ENCODE measurements at regions not wholly inside any gene's neighbourhood (a gene's known extent, or its start where the extent isn't known, plus 50 kb on each side); places are given as distances from the start of the nearest gene placed in this dataset.

DNA sequence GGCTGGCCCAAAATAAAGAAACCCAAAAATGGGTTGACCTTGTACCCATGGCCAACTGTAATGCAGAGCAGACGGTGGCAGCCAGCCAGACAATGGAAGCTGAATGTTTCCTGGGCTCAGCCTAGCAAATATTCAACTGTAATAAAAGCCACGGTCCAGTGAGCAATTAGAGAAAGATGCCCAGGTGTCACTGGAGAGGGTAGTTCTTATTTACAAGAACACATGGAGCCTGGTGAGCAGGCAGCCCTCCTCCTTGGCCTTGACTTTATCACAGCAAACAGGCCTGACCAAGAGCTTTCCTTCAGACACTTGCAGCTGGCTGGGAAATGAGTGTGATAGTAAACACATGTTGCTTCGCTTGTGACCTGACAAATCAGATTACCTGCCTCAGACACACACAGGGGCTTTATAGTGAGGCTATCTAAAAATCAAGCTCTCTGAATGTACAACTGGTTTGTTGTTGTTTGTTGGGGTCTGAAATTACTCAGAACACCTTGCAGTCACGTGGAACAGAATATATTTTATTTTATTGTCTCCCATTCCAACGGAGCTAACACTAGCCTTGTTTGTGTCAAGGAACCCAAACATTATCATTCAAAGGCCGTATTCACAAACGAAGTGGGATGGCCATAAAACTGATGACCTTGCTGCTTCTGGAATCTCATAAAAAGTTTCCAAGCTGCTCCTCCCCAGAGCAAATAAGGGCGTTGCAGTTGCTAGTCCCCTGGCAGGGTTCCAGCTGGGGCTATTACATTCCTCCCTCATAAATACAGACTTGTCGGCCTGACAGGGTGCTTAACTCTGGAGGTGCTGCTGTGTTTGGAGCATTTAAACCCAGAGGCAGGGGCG is 161.1 kb downstream of the BBOX1 start:
- ATAC-seq: no peak
- H3K27me3 ChIP-seq (ENCODE audit: insufficient read depth, low read length): peaks cover 1% of the 10 kb centered on the region; the same call in 1 of the 2 replicates
- H4K20me1 ChIP-seq (ENCODE audit: insufficient read depth): no peaks in the 10 kb centered on the region
- no peaks in the 10 kb centered on the region for H3K79me2 ChIP-seq (ENCODE audit: insufficient read depth, low read length)
- no peaks in the 10 kb centered on the region for H3K9me3 ChIP-seq (ENCODE audit: control insufficient read depth in 1 of 2, insufficient read depth in 1 of 2, low read depth in 1 of 2, low read length in 2 of 2)
- H3K27ac ChIP-seq (ENCODE audit: low read depth, low read length): no peak overlapping the region
- H3K9ac ChIP-seq (ENCODE audit: low read length): no peak overlapping the region
- no peaks in the 10 kb centered on the region for H3K36me3 ChIP-seq (ENCODE audit: control insufficient read depth in 1 of 2, insufficient read depth in 2 of 2, low read length in 2 of 2)
- no peak overlapping the region for H3K4me3 ChIP-seq (replicated peaks in 1 of 2; ENCODE audit: low read depth in 1 of 2, low read length in 2 of 2)
- BruUV-seq (replicated peaks): no TSS peak
- CTCF ChIA-PET: no interaction called here
- peaks cover 0 to 3% of the 10 kb centered on the region in 2 experiments; a peak in 1 of 4 replicates for H3K4me1 ChIP-seq (ENCODE audit: control insufficient read depth in 1 of 2, insufficient read depth in 2 of 2, low read length in 2 of 2)
- no peak overlapping the region for H3K4me2 ChIP-seq (ENCODE audit: low read length)
- DNase-seq (ENCODE audit: low read depth, low spot score): no peak
- POLR2A ChIA-PET: no interaction called here
- no peaks in the 10 kb centered on the region for H3K9me2 ChIP-seq (ENCODE audit: insufficient read depth)
- TF ChIP-seq SP1 (IDR thresholded peaks at IDR 0.05; ENCODE audit: low read depth): no peak
- no peak for TF ChIP-seq EGR1 (IDR thresholded peaks at IDR 0.05; ENCODE audit: low read depth)
- TF ChIP-seq CBX3 (IDR thresholded peaks at IDR 0.05; ENCODE audit: low read depth): no peak
- TF ChIP-seq POLR2AphosphoS5 (IDR thresholded peaks at IDR 0.05; ENCODE audit: low read depth, low read length): no peak
- no peak for TF ChIP-seq ZBTB33 (IDR thresholded peaks at IDR 0.05; ENCODE audit: extremely low read depth, insufficient replicate concordance, low read length)
- no peak for TF ChIP-seq SIN3A (IDR thresholded peaks at IDR 0.05; ENCODE audit: low read depth)
- H2AFZ ChIP-seq (ENCODE audit: low read depth, low read length, poor library complexity, severe bottlenecking): no peak overlapping the region
- intact Hi-C loops (cut with micrococcal nuclease): no loop called here
- RAD21 ChIA-PET (ENCODE audit: low non-redundant PET in 1 of 2, low total read pairs in 2 of 2, uncharacterized antibody in 2 of 2, unreplicated experiment in 2 of 2): interaction anchor here in 1 of 2 experiments (0.8 kb wide), 1 partner anchor 94 kb away, joined by 4 read pairs; no protein-coding TSS in a partner anchor

All from HCT116 (cell line).